ENCODE measurements at regions not wholly inside any gene's neighbourhood (a gene's known extent, or its start where the extent isn't known, plus 50 kb on each side); places are given as distances from the start of the nearest gene placed in this dataset.
"Not testable (repeated sequence)": the region's sequence is repeated elsewhere in the genome, so short reads cannot be mapped to it uniquely, and the experiment has no call there.

DNA sequence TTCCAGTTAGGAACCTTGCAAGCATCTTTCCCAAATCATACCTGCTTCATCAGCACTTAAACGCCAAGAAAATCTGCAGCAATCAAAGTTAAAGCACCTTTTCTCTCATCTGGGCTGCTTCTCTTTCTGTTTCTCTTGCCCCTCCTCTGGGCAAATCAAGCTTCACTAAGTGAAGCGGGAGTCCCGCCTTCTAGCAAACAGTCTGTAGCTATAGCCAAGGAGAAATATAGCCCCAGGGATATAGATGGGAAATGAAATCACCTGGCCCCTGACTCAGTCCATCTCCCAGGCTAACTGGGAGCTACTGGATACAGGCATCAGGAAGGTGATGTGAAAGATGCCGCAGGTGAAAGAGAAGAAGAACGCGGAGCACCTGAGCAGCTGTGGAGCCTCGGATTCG lies 481.9 kb downstream of the C6orf118 start:
- DNase-seq (ENCODE audit: low spot score) = no peak

GRCh38 chr6:164826831-164827468 lies 482.5 kb downstream of the C6orf118 start:
- DNase-seq (ENCODE audit: low spot score) = no peak

DNA sequence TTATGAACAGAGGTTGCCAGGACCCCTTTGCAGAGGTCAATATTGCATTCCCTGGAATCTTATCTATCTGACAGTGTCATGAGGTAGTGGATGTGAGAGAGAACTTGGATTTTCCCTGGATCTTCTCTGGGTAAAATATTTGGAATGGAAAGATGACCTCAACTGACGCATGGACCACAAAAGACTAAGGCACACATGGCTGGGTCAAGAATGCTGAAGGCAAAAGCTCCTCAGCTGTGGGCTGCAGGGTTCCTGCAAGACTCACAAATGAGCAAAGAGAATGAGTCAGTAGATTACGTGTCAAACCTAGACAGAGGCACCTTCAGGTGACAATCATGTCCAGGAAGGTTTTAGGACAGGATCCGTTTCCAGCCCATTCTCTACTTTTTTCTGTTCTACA lies 484.0 kb downstream of the C6orf118 start:
- DNase-seq (ENCODE audit: low spot score) = no peak

DNA sequence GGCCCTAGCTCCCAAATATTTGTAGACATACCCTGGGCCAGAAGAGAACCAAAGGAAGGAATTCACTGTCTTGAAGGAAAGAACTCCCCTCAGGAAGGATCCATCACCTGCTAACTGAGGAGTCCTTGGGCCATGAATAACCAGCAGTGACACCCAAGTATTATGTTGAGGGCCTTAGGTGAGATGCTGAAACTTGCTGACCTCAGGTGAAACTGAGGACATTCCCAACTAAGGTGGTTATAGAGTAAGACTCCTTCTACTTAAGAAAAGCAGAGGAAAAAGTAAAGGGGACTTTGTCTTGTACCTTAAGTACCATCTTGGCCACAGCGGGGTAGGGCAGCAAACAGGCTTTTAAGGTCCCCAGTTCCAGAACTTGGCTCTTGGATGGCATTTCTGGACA lies 491.7 kb downstream of the C6orf118 start:
- no peak for DNase-seq (ENCODE audit: low spot score)

- no peak for DNase-seq (ENCODE audit: low spot score)
Observed at GRCh38 chr6:164812706-164813105, 496.7 kb downstream of the C6orf118 start.

GRCh38 chr6:164807125-164807524 lies 502.3 kb downstream of the C6orf118 start:
- DNase-seq (ENCODE audit: low spot score) = no peak

GRCh38 chr6:164795056-164795815 lies 514.2 kb downstream of the C6orf118 start:
- DNase-seq (ENCODE audit: low spot score) = no peak

DNA sequence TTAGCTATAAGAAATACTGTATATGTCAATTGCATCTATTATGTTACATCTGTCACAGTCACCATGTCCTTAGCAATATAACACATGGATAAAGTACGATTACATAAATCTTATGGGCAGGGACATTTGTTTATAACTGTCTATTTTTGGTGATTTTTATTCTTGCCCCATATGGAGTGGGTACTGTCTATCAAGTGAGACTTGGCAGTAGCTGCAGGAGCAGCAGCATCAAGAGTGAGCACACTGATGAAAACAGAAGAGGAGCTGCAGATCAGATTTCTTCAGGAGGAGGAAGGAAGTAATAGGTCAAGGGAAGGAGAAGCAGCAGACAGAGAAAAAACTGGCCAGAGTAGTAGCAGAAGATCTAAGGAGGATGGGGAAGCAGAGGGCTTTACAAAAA lies 516.7 kb downstream of the C6orf118 start:
- DNase-seq (ENCODE audit: low spot score) = no peak

DNA sequence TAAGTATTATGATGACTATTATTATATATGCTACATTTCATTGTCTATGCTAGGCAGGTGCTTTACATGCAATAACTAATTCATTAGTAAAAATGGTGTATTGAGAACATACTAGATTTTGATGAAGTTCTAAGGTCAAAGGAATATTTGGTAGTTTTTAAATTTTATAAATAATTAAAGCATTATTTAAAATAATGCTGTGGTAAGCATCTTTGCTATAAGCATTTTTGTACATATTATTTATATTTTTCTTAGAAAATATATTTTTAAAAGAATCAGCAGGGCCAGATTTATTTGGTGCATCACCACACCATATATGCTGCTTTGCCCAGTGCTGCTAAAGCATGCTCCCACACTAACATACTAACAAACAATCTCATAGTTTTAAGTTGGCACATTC lies 517.9 kb downstream of the C6orf118 start:
- DNase-seq (ENCODE audit: low spot score) = no peak

- no peak for DNase-seq (ENCODE audit: low spot score)
Observed at GRCh38 chr6:164763788-164764187, 545.6 kb downstream of the C6orf118 start.

DNA sequence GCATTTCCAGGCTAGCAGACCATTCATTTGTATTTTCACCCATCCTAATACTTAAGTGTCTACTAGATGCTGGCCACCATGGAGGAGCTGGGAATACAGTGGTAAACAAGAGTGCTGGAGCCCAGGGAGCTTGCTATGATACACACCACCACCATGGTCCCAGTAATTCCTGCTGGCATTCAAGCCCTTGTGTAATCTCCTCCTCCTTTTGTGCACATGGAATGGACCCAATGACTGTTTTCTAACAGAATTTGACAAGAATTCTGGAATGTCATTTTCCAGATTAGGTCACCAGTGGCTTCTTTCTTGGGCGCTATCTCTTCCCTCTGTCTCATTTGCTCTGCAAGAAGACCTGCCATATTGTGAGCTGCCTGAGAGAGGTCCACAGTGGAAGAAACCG lies 552.0 kb downstream of the C6orf118 start:
- no peak for DNase-seq (ENCODE audit: low spot score)

DNA sequence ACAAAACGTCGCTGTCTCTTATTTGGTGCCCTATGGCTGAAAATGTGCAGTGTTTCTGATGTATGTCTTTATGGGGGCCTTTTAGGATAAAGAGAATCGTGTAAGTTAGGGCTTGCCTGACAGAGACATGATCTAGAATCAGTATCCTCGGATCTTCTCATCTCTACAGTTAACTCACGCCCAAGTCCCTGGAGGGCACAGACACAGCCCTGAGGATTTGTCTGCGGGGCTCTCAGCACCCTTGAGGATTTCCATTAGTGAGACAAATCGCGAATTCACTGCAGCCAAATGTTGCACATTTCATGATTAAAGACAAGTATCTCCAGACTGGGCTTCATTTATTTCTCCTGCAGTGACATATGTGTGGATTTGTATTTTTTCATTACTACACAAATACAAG lies 552.7 kb downstream of the C6orf118 start:
- no peak for DNase-seq (ENCODE audit: low spot score)

- DNase-seq (ENCODE audit: low spot score) = no peak
Observed at GRCh38 chr6:164756142-164756541, 553.3 kb downstream of the C6orf118 start.

- no peak for DNase-seq (ENCODE audit: low spot score)
Observed at GRCh38 chr6:164753517-164753916, 555.9 kb downstream of the C6orf118 start.

- DNase-seq (ENCODE audit: low spot score) = no peak
Observed at GRCh38 chr6:164751395-164751794, 558.0 kb downstream of the C6orf118 start.

DNA sequence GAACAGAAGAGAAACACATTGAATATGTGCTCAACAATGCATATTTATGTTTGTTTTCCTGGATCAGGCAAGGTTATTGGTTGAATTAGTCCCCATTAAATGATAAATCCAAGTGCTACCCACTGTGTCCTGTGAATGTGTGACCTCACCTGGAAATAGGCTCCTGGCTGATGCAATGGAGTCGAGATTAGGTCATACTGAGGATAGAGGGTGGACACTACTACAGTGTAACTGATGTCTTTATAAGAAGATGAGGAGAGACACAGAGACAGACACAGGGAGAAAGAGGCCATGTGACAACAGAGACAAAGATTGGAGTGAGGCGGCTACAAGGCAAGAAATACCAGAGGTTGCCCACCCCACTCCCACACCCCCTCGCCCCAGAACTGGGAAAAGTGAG lies 559.3 kb downstream of the C6orf118 start:
- no peak for DNase-seq (ENCODE audit: low spot score)

GRCh38 chr6:164749221-164750064 lies 560.0 kb downstream of the C6orf118 start:
- no peak for DNase-seq (ENCODE audit: low spot score)

GRCh38 chr6:164744301-164744700 lies 565.1 kb downstream of the C6orf118 start:
- DNase-seq (ENCODE audit: low spot score) = no peak

DNA sequence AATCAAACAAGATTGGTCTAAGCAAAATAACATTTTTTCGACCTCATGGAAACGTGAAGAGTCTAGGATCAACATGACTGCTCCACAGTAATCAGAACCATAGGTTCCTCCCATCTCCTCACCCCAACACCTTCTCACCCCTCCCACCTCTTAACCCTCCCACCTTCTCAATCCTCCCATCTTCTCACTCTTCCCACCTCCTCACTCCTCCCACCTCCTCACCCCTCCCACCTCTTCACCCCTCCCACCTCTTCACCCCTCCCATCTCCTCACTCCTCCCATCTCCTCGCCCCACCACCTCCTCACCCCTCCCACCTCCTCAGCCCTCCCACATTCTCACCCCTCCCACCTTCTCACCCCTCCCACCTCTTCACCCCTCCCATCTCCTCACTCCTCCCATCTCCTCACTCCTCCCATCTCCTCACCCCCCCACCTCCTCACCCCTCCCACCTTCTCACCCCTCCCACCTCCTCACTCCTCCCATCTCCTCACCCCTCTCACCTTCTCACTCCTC lies 567.4 kb downstream of the C6orf118 start:
- DNase-seq (ENCODE audit: low spot score) = no peak

DNA sequence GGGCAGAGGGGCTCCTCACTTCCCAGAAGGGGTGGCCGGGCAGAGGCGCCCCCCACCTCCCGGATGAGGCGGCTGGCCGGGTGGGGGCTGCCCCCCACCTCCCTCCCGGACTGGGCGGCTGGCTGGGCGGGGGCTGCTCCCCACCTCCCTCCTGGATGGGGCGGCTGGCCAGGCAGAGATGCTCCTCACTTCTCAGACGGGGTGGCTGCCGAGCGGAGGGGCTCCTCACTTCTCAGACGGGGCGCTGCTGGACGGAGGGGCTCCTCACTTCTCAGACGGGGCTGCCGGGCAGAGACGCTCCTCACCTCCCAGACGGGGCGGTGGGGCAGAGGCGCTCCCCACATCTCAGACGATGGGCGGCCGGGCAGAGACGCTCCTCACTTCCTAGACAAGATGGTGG lies 573.3 kb downstream of the C6orf118 start:
- DNase-seq (ENCODE audit: low spot score) = not testable (repeated sequence)

GRCh38 chr6:164731539-164731938 lies 577.9 kb downstream of the C6orf118 start:
- no peak for DNase-seq (ENCODE audit: low spot score)

GRCh38 chr6:164721460-164721859 lies 587.9 kb downstream of the C6orf118 start:
- DNase-seq (ENCODE audit: low spot score) = no peak

DNA sequence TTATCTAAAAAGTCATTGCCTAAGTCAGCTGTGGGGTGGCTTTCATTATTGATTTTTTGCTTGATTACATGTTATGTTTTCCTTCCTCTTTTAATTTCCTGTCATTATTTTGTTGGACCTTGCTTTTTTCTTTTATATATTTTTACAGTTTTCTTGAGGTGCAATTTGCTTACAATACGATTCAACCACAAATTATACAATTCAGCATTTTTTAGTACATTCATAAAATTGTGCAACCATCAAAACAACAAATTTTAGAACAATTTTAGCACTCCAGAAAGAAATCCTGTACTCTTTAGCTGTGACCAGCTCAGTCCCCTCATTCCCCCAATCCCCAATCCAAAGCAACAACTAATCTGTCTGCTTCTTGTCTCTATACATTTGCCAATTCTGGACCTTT lies 608.9 kb downstream of the C6orf118 start:
- no peak for DNase-seq (ENCODE audit: low spot score)

Measured in CD4-positive, alpha-beta T cell treated with Interleukin-2 at 100 ng/mL for 4 hours (primary cell).